GM12873 (cell line): ENCODE measurements at regions not wholly inside any gene's neighbourhood (a gene's known extent, or its start where the extent isn't known, plus 50 kb on each side); places are given as distances from the start of the nearest gene placed in this dataset.

Source experiments
- TF ChIP-seq, protein P1 (sequence below): IDR thresholded peaks from 2 replicates; pipeline ENCODE4 v1.5.1; 2012; ENCODE audit warnings: low read depth, mild to moderate bottlenecking, moderate library complexity, low read length, control low read depth; ENCODE audit not compliant: insufficient read depth; ENCODE audit errors: missing control alignments

DNA sequence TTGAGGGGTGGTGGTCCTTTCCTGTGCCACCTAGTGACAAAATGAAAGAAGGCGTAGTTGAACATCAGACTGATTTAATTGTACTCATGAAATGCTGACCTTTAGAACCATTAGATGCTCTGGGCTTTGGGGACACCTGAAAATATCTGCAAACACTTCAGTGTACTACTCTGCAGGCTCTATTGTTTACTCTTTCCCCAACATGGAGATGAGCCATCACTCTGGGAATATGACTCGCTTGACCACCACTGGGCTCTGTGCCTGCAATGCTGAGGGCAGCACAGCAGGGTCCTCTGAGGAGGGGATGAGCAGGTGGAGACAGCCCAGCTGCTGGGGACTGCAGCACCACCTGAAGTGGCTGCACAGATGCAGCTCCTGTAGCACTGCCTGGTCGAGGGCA lies 74.8 kb upstream of the SLC24A3 start:
- TF ChIP-seq, protein P1, sequence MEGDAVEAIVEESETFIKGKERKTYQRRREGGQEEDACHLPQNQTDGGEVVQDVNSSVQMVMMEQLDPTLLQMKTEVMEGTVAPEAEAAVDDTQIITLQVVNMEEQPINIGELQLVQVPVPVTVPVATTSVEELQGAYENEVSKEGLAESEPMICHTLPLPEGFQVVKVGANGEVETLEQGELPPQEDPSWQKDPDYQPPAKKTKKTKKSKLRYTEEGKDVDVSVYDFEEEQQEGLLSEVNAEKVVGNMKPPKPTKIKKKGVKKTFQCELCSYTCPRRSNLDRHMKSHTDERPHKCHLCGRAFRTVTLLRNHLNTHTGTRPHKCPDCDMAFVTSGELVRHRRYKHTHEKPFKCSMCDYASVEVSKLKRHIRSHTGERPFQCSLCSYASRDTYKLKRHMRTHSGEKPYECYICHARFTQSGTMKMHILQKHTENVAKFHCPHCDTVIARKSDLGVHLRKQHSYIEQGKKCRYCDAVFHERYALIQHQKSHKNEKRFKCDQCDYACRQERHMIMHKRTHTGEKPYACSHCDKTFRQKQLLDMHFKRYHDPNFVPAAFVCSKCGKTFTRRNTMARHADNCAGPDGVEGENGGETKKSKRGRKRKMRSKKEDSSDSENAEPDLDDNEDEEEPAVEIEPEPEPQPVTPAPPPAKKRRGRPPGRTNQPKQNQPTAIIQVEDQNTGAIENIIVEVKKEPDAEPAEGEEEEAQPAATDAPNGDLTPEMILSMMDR = no peak

DNA sequence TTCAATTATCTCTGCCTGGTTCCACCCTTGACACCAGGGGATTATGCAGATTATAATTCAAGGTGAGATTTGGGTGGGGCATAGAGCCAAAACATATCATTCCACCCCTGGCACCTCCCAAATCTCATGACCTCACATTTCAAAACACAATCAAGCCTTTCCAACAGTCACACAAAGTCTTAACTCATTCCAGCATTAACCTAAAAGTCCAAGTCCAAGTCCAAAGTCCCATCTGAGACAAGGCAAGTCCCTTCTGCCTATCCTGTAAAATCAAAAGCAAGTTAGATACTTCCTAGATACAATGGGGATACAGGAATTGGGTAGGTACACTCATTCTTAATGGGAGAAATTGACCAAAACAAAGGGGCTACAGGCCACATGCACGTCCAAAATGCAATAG lies 73.7 kb upstream of the SLC24A3 start:
- TF ChIP-seq, protein P1 = no peak

DNA sequence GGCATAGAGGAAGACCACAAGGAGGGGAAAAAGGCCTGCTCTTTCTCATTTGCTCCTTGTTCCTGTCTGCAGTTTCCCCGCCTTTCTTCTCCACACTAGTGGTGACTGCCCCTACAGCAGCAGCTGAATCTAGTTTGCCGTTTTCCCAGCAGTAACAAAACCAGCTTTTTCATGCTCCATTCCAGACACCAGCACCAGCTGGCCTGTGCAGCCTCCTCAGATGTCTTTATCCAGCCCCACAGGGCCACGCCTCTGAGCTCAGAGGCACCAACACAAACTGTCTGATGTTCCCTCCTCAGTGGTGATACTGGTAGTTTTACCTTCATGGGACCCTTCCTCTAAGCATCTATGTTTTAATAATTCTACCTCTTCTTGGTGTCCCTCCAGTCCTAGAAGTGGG lies 70.4 kb upstream of the SLC24A3 start:
- TF ChIP-seq, protein P1 = no peak

DNA sequence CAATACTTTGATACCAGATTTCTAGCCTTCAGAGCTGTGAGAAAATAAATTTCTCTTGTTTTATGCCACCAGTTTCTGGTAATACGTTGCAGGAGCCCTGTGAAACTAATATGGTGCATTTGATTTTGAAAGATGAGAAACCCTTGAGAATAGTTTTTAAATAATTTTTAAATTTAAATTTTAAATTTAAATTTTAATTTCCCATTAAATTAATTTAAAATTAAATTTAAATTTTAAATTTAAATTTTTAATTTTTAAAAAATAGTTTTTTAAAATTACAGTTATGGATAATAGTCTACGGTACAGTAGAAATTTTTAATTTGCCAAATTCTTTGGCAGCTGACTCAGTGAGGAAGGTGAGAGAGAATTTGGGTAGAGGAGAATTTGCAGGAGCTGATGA lies 68.6 kb upstream of the SLC24A3 start:
- TF ChIP-seq, protein P1 = no peak

DNA sequence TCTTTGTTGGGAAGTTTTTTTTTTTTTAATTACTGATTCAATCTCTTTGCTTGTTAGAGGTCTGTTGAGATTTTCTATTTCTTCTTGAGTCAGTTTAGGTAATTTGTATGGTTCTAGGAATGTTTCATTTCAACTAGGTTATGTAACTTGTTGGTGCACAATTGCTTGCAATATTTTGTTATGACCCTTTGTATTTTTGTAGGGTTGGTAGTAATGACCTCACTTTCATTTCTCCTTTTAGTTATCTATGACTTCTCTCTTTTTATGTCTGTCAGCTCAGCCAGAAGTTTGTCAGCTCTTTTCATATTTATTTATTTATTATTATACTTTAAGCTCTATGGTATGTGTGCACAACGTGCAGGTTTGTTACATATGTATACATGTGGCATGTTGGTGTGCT lies 51.1 kb upstream of the SLC24A3 start:
- TF ChIP-seq, protein P1 = no peak
